SIG-M5 (cell line): ENCODE measurements at regions not wholly inside any gene's neighbourhood (a gene's known extent, or its start where the extent isn't known, plus 50 kb on each side); places are given as distances from the start of the nearest gene placed in this dataset.

ENCODE experiments used
- DNase-seq: peaks from one replicate; lab custom pipeline; 2025; lab: John Stamatoyannopoulos, UW

- no peak for DNase-seq
Measured at GRCh38 chr7:41795276-41795833, 92.5 kb upstream of the INHBA start.

GRCh38 chr7:41793556-41793955 is 90.7 kb upstream of the INHBA start:
- DNase-seq: no peak

DNA sequence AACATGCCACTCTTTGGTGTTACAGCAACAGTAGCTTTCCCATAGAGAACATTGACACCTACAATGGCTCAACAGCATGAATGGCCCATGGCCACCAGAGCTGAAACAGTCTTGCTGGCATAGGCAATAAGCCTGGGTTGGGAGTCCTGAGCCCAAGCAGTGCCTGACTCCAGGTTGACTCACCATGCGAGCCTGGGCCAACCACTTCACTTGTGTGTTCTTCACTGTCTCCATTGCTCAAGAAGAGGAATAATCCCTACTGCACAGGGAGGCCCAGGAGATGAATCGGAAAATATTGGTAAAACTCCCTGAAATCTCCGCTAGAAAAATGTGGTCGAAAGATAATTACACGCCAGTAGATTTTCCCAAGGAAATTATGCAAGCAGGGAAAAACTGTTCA is 89.2 kb upstream of the INHBA start:
- no peak for DNase-seq

DNA sequence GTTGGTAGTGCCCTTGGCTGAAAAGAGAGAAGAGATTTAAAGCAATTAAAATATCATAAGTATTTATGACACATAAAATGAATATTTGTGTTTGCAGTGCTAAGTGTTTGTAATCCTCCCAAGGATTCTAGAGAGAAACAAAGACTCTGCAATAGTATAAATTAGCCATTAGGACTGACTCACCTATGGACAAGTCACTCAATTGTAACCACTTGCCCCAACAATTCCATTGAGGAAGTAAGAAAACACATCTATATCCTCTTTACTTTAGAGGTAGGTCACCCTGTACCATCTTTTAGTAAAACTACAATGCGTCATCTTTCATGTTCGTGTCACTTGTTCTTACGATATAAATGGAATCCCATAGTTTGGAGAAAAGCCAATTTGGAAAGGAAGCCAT is 85.7 kb upstream of the INHBA start:
- no peak for DNase-seq

GRCh38 chr7:41787651-41788350 is 84.9 kb upstream of the INHBA start:
- no peak for DNase-seq

- DNase-seq: no peak
Measured at GRCh38 chr7:41786944-41787343, 84.1 kb upstream of the INHBA start.

DNA sequence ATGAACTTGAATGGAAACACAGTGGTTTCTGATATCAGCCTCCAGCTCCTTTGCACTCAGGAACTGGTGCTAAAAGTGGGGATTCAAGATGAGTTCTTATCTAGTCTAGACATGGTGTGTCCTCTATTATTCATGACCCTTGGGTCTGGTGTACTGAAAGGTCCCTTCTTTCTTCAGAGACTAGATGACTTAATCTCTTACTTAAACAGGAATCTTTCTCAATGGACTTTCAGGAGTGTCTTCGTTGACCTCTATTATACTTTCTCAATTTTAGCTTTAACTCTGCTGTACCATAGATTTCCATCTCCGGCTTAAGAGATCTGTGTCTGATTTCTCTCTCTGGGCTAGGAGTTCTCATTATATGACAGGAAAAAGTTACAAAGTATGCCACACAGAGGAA is 83.5 kb upstream of the INHBA start:
- no peak for DNase-seq

DNA sequence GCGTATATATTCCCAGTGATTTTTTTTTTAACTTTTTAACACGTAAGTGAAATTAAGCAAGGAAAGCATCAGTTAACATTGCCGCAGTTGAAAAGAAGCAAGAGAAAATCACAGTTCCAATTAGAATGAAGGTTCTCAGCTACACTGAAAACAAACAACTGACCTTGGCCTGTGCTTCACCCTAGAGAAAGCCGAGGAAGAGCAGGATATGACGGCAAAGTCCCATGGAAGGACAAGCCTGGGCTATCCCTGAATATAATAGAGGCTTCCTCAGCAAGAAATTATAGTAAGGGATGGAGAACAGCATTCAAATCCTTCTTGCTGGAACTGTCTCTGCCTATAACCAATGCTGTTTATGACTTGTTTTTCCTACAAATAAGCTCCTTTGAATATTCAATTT is 83.0 kb upstream of the INHBA start:
- no peak for DNase-seq

- no peak for DNase-seq
Measured at GRCh38 chr7:41785265-41785664, 82.4 kb upstream of the INHBA start.

DNA sequence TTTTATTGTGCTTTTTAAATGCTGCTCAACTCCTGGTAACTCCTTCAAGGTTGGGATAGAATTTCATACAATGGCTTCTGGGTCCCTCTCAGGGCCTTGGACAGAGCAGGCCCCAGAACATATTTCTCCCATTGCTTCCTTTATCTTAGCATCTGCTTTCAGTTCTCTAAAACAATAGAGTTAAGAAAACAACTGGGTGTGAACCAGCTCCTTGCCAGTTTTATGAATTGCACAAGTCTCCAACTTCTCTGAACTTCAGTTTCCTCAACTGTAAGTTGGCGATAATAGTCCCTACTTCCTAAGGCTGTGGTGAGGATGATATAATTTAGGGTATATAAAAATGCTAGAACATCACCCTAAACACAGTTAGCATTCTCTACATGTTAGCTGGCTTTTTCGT is 77.0 kb upstream of the INHBA start:
- peak; percentile 94 for DNase-seq

- DNase-seq: peak; percentile 91
Measured at GRCh38 chr7:41777894-41778596, 75.2 kb upstream of the INHBA start.

DNA sequence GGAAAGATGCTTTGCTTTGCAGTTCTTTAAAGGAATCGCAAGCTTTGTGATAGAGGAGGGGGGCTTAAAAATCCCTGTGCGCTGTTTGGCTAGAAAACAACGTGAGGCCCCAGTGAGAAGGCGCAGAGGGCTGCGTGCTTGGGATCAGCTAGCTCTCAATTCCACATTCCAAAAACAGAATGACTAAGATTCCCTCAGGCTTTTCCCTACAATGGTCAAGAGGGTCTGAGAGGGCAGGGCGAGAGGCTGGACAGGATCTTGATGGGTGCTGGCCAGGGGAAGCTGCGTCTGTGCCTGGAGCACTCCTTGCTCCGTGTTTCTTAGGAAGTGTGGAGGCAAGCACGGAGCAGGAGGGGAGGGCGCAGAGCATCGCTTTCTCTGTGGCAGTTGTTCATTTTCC is 72.1 kb upstream of the INHBA start:
- no peak for DNase-seq

DNA sequence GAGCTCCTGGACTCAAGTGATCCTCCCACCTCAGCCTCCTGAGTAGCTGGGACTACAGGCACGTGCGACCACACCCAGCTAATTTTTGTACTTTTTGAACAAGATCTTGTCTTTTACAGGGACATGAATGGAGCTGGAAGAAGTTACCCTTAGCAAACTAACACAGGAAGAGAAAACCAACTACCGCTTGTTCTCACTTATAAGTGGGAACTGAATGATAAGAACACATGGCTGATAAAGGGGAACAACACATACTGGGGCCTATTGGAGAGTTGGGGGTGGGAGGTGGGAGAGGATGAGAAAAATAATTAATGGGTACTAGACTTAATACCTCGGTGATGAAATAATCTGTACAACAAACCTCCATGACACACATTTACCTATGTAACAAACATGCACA is 70.9 kb upstream of the INHBA start:
- DNase-seq: no peak

DNA sequence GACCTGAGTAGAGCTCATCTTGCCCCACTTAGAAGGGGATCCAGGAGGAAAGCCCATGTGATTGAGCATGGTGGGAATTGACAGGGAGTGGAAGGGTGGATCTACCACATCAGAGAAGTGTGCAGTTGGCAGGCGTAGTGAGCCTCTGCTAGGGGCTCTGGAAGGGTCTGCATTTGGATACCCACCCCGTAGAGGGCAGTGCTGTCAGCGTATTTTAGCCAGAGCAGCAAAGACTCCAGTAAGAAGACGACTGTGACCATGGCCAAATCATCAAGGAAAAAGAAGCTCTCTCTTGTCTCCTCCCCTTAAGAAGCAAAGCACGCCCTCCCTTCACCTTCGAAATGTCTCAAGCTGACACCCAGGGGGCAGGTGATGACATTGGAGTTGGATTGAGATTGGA is 68.8 kb upstream of the INHBA start:
- no peak for DNase-seq

DNA sequence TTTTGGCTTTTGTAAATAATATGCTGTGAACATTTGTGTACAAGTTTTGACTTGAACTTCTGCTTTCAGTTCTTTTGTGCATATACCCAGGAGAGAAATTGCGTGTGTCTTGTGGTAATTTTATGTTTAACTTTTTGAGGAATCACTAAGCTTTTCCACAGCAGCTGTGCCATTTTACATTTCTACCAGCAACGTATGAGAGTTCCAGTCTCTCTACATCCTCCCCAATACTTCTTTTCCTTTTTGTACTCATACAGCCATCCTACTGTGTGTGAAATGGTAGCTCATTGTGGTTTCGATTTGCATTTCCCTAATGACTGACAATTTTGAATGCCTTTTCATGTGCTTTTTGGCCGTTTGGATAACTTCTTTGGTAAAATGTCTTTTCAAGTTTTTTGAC is 66.3 kb upstream of the INHBA start:
- no peak for DNase-seq

DNA sequence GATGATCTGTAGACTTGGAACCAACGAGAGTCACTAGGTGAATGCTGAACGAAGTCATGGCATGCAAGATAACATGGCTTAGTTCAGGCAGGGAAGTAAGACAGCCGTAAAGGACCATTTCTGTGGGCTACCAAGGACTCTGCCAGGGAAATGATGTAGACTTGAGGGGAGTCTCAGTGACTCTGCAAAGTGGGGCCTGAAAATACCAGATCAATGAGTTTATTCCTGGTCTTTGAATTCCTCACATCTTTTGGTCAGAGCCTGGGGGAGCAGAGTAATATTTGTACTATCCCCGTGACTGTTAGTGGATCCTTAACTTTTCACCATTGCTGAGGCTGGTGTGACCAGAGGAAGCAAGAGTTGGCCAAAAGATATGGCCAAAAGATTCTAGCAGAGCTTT is 60.7 kb upstream of the INHBA start:
- no peak for DNase-seq

DNA sequence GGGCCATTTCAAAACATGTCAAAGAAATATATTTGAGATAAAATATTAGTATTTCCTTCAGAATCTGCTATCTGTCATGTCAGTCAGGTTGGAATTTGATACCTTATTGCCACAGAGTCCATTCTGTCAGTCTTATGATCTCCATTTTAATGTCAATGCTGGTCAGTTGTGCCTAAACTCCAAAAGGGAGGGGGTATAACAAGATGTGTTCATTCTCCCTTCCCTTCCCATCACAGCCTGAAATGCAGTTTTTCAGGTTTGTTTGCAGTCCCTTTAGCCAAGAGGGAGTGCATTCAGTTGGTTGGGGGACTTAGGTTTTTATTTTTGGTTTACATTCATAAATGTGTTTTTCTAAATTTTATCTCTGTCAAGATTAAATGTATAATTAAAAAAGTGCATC is 59.8 kb upstream of the INHBA start:
- DNase-seq: no peak

DNA sequence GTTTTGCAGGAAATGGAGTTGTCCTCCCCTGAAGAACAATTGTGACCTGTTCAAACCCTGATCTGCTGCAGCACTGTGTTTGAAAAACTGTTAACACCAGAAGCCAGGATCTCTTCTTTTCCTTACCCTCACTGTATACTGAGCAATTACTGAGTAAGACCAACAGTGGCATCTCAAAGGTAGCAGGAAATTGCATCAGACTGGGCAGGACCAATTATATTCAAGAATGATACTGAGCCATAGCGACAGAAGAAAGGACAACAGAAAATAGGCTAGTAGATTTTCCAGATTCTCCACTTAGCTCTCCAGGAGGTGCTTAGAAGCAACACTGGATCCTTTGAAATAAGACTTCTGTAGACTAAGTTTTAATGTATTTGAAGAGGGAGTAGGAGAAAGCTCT is 57.4 kb upstream of the INHBA start:
- no peak for DNase-seq

- no peak for DNase-seq
Measured at GRCh38 chr7:41758321-41758720, 55.4 kb upstream of the INHBA start.

DNA sequence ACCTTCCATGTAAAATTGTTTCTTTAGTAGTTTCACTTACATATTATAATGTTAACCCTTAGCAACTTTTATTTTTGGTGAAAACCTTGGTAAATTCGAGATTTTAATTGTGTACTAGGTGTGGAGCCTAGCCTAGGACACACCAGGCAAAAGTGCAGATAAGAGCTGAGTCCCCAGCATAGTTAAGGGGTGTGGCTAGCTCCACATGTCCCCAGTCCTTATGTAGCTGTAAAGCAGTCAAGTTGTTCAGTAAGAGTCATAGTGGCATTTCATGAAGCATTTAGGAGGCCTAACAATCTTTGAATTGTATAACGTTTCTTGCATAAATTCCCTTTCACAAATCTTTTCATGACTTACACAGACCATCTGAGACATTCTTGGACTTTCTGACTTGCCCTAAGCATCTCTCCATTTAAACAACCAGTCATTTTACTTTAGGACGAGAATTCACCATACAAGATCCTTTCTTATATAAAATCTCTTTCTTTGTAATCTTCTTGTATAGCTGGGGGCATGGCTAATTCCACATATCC is 53.8 kb upstream of the INHBA start:
- no peak for DNase-seq

DNA sequence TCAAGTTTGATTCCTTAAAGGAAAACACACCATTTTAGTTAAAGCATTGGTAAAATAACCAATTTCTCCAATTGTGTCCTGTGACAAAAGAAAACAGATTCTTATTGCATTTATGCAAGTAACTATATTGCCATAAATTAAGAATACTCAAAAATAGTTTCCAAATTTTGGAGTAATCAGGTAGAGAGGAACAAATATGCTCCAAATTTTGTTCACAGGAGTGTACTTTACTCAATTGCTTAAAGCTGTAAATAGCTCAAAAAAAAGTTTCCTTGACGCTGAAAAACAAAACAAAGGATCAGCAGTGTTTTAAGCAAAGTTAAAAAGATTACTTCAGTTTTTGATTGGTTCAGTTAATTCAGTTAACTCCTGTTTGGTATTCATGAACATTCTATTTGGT is 52.2 kb upstream of the INHBA start:
- DNase-seq: no peak

- no peak for DNase-seq
Measured at GRCh38 chr7:41754046-41754445, 51.2 kb upstream of the INHBA start.
